Stomach (tissue), 8 donors: ENCODE measurements at regions not wholly inside any gene's neighbourhood (a gene's known extent, or its start where the extent isn't known, plus 50 kb on each side); places are given as distances from the start of the nearest gene placed in this dataset.
A peak's percentile ranks its signal among the peaks of the same experiment; 100 is the strongest.

Experiments used
- DNase-seq, 2 donors: peaks; one replicate each; pipeline versions ENCODE4 v3.0.0 to v3.0.0-alpha.2; 2013 to 2019
- H3K27ac ChIP-seq, 5 donors: fragments of 200-600 bp in 4 of 5; sonication (generic) in 4 of 5; one replicate each; pipeline ENCODE4 v1.5.1; 2013 to 2019; ENCODE audit warnings: mild to moderate bottlenecking in 1 of 5, moderate library complexity in 1 of 5
- H3K27me3 ChIP-seq, 3 donors: fragments of 200-600 bp; sonication (generic); one replicate each; pipeline ENCODE4 v1.5.1; 2017 to 2019; ENCODE audit warnings: mixed run types in 1 of 3
- H3K36me3 ChIP-seq, 4 donors: fragments of 200-600 bp; sonication (generic); 1 replicate in 3 of 4; 2 replicates in 1 of 4; pipeline ENCODE4 v1.5.1; 2016 to 2019
- H3K4me1 ChIP-seq, 4 donors: fragments of 200-600 bp; sonication (generic); one replicate each; pipeline ENCODE4 v1.5.1; 2016 to 2019
- H3K4me3 ChIP-seq, 4 donors: fragments of 200-600 bp; sonication (generic) in 3 of 4; one replicate each; pipeline ENCODE4 v1.5.1; 2016 to 2019; ENCODE audit warnings: mild to moderate bottlenecking in 1 of 4
- H3K9me3 ChIP-seq, 4 donors: fragments of 200-600 bp; sonication (generic); one replicate each; pipeline ENCODE4 v1.5.1; 2016 to 2019
- EP300 ChIP-seq: sonication (generic); formaldehyde crosslinking; IDR thresholded peaks from one replicate; pipeline ENCODE4 v1.6.1; 2017; ENCODE audit warnings: antibody characterized with exemption
- POLR2A ChIP-seq, 4 donors: fragments of 450-650 bp; IDR thresholded peaks; one replicate each; pipeline ENCODE4 v1.6.1; 2016; ENCODE audit warnings: antibody characterized with exemption in 4 of 4, control low read depth in 2 of 4, mild to moderate bottlenecking in 1 of 4, moderate library complexity in 1 of 4
- POLR2AphosphoS5 ChIP-seq, 3 donors: sonication (generic); formaldehyde crosslinking; IDR thresholded peaks; one replicate each; pipeline ENCODE4 v1.6.1; 2016; ENCODE audit warnings: antibody characterized with exemption in 3 of 3
- WGBS, 5 donors: extraction: QIAGEN DNeasy Blood & Tissue Kit in 3 of 5; methylation state at CpG; one replicate each; pipeline versions ENCODE4 v1.1.5 to v1.1.7; 2013 to 2018; 5-methylcytosine and 5-hydroxymethylcytosine counted together
- intact Hi-C: fragments of 100-400 bp; cut with DNase I; formaldehyde crosslinking; loops from one replicate; pipeline ENCODE4 v1.15.1; 2023; ENCODE audit warnings: low total_unique reads
- TF ChIP-seq, protein P1 (sequence below), 7 experiments: fragments of 450-650 bp in 4 of 7; fragments of 200-600 bp in 3 of 7; sonication (generic) in 3 of 7; IDR thresholded peaks; one replicate each; pipeline ENCODE4 v1.5.1; 2016 to 2019; ENCODE audit warnings: antibody characterized with exemption in 7 of 7, control low read depth in 2 of 7, mild to moderate bottlenecking in 1 of 7
- donor health status: healthy with polysubstance abuse.
- donor health status: Bipolar disorder and iron deficiency.
- donor health status: healthy.

DNA sequence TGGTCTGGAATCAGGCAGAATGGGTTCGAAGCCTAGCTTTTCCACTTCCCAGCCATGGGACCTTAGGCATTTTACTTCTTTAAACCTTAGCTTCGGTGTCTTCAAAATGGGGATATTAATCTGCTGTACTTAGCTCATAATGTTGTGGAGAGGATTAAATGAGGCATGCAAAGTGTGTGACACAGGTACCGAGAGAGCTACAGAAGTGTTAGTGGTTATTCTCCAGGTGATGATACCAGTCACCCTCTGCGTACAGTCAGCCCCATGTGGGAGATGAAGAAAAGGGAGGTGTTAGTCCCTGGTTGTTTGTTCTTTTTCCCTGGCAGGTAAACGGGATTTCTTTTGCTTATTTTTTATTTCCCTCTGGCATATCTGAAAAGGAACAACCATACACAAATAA is 212.1 kb downstream of the PHLDA1 start:
- peak overlapping the region in 1 of 5 donors; percentile 22 for H3K27ac ChIP-seq
- H3K4me1 ChIP-seq: peaks cover 0 to 13% (median 5%) of the 10 kb centered on the region in 4 donors
- H3K9me3 ChIP-seq: no peaks in the 10 kb centered on the region
- TF ChIP-seq POLR2A (IDR thresholded peaks at IDR 0.05) (no peak), EP300 (no peak)
- TF ChIP-seq, protein P1, sequence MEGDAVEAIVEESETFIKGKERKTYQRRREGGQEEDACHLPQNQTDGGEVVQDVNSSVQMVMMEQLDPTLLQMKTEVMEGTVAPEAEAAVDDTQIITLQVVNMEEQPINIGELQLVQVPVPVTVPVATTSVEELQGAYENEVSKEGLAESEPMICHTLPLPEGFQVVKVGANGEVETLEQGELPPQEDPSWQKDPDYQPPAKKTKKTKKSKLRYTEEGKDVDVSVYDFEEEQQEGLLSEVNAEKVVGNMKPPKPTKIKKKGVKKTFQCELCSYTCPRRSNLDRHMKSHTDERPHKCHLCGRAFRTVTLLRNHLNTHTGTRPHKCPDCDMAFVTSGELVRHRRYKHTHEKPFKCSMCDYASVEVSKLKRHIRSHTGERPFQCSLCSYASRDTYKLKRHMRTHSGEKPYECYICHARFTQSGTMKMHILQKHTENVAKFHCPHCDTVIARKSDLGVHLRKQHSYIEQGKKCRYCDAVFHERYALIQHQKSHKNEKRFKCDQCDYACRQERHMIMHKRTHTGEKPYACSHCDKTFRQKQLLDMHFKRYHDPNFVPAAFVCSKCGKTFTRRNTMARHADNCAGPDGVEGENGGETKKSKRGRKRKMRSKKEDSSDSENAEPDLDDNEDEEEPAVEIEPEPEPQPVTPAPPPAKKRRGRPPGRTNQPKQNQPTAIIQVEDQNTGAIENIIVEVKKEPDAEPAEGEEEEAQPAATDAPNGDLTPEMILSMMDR (IDR thresholded peaks at IDR 0.05): no peak
- H3K27me3 ChIP-seq: no peaks in the 10 kb centered on the region
- WGBS, 5 donors: 70 to 82% (median 76%) methylated on average over 5 of the region's 5 CpGs
- no peak for DNase-seq
- H3K4me3 ChIP-seq: no peak overlapping the region
- intact Hi-C loops: no loop called here
- H3K36me3 ChIP-seq: no peaks in the 10 kb centered on the region

GRCh38 chr12:75818863-75819262 is 212.7 kb downstream of the PHLDA1 start:
- DNase-seq: no peak
- peaks cover 0 to 13% (median 5%) of the 10 kb centered on the region in 4 donors for H3K4me1 ChIP-seq
- no peak overlapping the region for H3K4me3 ChIP-seq
- no peaks in the 10 kb centered on the region for H3K9me3 ChIP-seq
- no peaks in the 10 kb centered on the region for H3K27me3 ChIP-seq
- no peaks in the 10 kb centered on the region for H3K36me3 ChIP-seq
- TF ChIP-seq EP300 (no peak), POLR2AphosphoS5 (IDR thresholded peaks at IDR 0.05) (no peak), POLR2A (IDR thresholded peaks at IDR 0.05) (no peak)
- TF ChIP-seq, protein P1 (IDR thresholded peaks at IDR 0.05): no peak
- intact Hi-C loops: no loop called here
- no peak overlapping the region for H3K27ac ChIP-seq

DNA sequence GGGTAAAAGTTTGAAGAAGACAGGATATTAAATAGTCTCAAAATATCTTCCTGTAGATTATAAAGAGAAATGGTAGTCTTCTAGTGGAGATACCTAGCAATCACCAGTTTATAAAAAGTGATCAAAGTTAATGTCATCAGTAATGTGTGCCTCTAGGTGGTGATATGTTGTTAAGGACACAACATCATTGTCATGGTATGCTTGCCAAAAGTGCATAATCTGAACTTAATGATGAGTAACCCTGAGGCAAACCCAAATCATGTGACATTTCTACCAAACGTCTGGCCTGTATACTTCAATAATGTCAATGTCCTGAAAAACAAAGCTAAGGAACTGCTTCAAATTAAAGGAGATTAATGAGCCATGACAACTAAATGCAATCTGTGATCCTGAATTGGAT is 214.7 kb downstream of the PHLDA1 start:
- Histone ChIP-seq H3K9me3 (no peaks in the 10 kb centered on the region), H3K36me3 (no peaks in the 10 kb centered on the region), H3K27ac (no peak overlapping the region), H3K27me3 (no peaks in the 10 kb centered on the region), H3K4me3 (no peak overlapping the region), H3K4me1 (peaks cover 0 to 13% (median 5%) of the 10 kb centered on the region in 4 donors)
- no peak for DNase-seq
- no peak for TF ChIP-seq EP300
- WGBS, 5 donors: 13 to 23% (median 18%) methylated on average over 1 of the region's 1 CpG
- intact Hi-C loops: no loop called here

GRCh38 chr12:75815756-75816155 is 215.8 kb downstream of the PHLDA1 start:
- Histone ChIP-seq H3K36me3 (no peaks in the 10 kb centered on the region), H3K9me3 (no peaks in the 10 kb centered on the region), H3K27me3 (no peaks in the 10 kb centered on the region), H3K4me1 (peaks cover 0 to 13% (median 5%) of the 10 kb centered on the region in 4 donors), H3K27ac (peak overlapping the region in 3 of 5 donors; percentile 23 to 44 (median 39)), H3K4me3 (no peak overlapping the region)
- 90 to 95% (median 94%) methylated on average over 1 of the region's 1 CpG for WGBS, 5 donors
- DNase-seq: no peak
- intact Hi-C loops: no loop called here
- TF ChIP-seq, protein P1 (IDR thresholded peaks at IDR 0.05): no peak
- no peak for TF ChIP-seq EP300

DNA sequence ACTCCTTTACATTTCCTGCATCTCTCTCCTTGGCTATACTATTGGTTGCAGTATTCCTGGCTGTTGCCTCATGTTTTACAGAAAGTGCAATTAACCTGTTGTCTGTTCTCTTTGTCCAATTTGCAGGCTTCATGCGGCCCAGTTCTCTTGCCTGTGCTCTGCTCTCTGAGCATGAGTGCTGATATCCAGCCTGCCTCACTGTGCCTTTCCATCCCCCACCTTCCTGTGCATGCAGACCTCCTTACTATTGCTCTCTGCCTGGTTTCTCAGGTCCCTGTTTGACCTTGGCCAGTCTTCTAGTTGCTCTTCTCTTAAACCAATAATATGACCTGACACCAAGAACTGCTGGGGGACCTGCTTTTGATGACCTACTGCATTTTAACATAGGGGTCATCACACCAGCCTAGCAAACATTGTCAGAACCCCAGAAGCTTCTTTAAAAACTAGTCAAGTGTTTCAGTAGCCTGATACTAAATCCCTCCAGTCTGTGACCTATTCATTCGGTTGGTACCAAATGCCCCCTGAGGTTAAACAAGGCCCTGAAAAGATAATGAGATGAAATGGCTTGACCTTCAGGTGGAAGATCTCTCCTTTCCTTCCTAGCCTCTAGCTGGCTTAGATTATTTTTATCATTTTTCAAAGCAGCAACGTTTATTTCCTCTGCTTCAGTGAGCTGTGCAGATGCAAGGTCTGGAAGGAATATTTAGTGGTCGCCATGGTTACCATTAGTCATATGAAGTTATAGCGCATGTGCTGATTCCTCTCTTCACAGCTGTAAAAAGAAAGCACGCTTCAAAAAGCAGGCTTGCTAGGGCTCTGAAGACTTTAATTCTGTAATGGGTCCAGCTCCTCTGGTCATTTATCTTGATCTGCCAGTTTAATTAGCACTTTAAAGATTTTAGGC is 216.5 kb downstream of the PHLDA1 start:
- DNase-seq: peak in 1 of 2 donors; percentile 95
- TF ChIP-seq POLR2A (IDR thresholded peaks at IDR 0.05): no peak
- no peak for TF ChIP-seq EP300
- peak in 2 of 3 donors; percentile 21 to 61 for TF ChIP-seq POLR2AphosphoS5 (IDR thresholded peaks at IDR 0.05)
- intact Hi-C loops: no loop called here

More for the DNA sequence above, 216.5 kb downstream of the PHLDA1 start:
- 40 to 59% (median 48%) methylated on average over 6 of the region's 6 CpGs for WGBS, 5 donors
- H3K27ac ChIP-seq: peak overlapping the region in 3 of 5 donors; percentile 31 to 44 (median 39)
- no peaks in the 10 kb centered on the region for H3K9me3 ChIP-seq
- no peaks in the 10 kb centered on the region for H3K36me3 ChIP-seq
- no peak overlapping the region for H3K4me3 ChIP-seq
- peaks cover 0 to 13% (median 5%) of the 10 kb centered on the region in 4 donors for H3K4me1 ChIP-seq
- no peaks in the 10 kb centered on the region for H3K27me3 ChIP-seq
